SKM-1 (cell line): ENCODE measurements at regions not wholly inside any gene's neighbourhood (a gene's known extent, or its start where the extent isn't known, plus 50 kb on each side); places are given as distances from the start of the nearest gene placed in this dataset.

Source experiments
- DNase-seq: peaks from one replicate; lab custom pipeline; 2025; ENCODE audit not compliant: unreplicated experiment; lab: John Stamatoyannopoulos, UW

DNA sequence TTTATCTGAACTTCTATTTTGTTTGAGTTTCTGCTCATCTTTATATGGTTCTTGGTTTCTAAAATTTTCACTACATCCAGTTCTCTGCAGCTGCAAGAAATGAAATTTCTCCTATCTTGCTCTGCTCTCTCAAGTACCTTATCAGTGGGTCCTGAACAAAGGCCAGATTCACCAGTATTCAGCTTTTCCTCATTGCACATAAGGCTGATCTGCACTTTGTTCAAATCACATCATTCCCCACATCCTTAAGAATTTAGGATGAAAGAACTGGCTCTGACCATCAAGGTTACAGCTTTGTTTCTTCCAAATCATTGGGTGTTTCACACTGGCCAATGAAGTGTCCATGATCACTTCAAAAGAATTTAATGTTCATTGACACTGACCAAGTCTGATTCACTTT is 211.4 kb downstream of the GRIN2B start:
- DNase-seq: no peak

GRCh38 chr12:13769273-13769672 is 212.1 kb downstream of the GRIN2B start:
- DNase-seq: no peak

GRCh38 chr12:13764748-13765147 is 216.7 kb downstream of the GRIN2B start:
- no peak for DNase-seq

DNA sequence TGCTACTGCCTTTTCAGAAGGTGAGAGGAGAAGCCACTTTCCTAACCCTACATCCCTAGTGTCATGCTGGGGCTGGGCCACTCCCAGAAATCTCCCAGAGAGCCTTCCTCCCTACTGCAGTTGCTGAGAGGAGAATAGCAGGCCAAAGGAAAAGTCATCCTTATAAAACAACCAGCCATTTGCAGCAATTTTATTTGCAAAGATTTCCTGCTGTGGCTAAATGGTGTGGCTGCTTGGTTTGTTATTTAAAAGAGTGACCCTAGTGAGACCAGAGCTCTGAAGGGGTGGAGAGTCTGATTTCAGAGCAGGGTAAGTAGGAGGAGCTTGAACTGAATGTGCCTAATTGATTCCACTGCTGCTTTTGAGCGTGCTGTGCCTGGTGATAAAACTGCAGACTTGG is 232.0 kb downstream of the GRIN2B start:
- no peak for DNase-seq

GRCh38 chr12:13745111-13745860 is 236.1 kb downstream of the GRIN2B start:
- no peak for DNase-seq

DNA sequence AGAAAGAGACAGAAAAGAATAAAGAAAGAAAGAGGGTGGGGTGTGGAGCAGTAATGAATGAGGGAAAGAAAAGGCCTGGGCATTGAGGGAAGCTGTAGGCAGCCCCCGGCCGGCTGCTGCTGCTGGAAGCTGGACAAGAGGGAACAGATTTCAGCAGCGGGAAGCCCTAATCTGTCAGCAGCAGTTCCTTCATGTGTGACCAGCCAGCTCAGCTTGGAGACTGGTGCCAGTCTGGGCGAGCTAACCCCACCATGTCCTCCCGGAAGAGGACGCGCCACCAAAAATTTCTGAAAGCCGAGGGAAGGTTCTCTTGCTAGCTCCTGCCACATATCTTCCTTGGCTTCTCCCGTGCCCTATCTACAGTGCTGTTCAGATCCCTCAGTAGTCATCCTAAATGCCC is 236.8 kb downstream of the GRIN2B start:
- no peak for DNase-seq

DNA sequence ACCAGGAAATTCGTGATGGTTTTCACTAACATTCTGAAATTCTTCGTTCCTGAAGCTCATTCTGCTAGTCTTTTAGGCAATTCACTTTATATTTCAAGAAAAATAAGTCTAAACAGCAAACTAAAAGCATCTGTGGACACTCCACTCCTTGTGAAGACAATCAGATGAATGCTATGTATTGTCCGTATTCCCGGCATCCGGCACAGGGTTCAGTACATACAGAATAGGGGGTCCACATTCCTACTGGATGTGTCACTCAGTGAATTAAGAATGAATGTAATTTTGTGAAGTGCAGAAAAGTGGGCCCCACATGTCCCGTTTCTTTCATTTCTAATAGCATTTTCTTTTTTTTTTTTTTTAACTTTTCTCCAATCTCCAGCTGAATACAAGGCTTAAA is 241.3 kb downstream of the GRIN2B start:
- DNase-seq: no peak

DNA sequence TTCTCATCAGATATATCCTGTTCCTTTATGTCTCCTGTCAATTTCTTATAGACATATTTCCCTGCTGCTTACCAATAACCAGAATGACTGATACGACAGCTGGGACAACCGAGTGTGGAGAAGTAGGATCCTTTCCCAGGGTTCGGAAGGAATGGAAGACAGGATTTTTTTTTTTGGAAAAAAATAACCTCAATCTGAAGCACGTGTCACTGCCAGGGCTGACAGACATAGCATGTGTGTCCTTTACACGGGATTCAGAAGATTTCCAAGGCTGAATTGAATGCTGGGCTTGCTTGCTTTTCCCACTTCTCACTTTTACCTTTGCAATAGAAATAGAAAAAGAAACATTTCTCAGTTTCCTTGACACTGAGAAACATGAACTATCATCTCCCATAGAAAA is 245.7 kb downstream of the GRIN2B start:
- no peak for DNase-seq

- no peak for DNase-seq
Observed at GRCh38 chr12:13734584-13735152, 246.7 kb downstream of the GRIN2B start.

GRCh38 chr12:13727707-13728195 is 253.7 kb downstream of the GRIN2B start:
- DNase-seq: no peak

DNA sequence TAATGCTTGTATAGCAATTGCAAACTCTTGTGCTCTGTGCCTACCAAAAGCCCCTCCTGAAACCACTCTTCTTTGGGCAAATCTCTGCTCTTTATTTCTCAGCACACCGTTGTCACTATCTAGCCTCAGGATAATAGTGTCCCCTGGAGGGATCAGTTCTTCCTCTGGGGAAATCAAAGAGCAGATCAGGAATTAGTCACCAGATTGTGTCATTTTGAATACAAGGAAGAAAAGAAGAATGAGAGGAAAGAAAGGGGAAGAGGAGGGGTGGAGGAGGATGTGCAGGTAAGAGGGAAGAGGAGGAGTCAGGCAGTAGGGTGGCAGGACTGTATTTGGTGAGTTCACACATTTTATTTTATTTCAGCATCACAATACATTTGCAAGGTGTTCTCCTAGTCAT is 256.4 kb downstream of the GRIN2B start:
- DNase-seq: no peak

DNA sequence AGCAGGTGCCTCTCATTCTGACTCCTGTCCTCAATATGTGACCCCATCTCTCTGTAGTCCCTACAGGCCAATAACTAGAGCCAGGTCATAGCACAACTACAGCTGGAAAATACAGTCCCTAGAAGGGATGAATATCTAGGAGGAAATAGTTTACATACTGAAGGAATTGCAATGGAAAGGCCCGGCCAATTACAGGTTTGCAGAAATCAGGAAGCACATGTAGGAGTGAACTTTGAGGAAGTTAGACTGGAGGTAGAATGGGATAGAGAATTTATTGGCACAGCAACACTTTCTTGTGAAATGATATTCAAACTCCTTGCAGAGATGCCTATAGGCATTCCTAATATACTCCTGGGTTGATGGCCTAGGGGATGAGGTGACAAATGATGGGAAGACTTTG is 257.3 kb downstream of the GRIN2B start:
- DNase-seq: no peak

GRCh38 chr12:13719986-13720385 is 261.4 kb downstream of the GRIN2B start:
- no peak for DNase-seq

DNA sequence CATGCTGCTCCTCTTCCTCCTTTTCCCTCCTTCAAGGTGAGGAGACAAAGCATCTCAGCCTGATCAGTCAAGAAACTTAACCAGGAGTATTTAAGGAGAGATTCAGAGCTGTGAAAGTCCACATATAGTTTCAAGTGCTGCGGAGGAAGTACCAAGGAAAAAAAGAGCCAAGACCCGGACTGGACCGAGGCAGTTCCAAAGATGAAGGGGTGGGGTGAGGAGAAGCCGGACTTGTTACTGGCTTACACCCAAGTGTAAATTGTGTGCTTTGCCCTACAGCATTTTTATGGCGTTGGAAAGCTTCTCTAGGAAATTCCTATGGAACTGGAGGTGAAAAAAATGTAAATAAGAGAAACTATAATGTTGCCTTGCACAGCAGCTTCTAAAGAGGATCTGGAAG is 263.1 kb downstream of the GRIN2B start:
- no peak for DNase-seq

- no peak for DNase-seq
Observed at GRCh38 chr12:13716119-13716518, 265.3 kb downstream of the GRIN2B start.

- no peak for DNase-seq
Observed at GRCh38 chr12:13713556-13714410, 267.6 kb downstream of the GRIN2B start.

DNA sequence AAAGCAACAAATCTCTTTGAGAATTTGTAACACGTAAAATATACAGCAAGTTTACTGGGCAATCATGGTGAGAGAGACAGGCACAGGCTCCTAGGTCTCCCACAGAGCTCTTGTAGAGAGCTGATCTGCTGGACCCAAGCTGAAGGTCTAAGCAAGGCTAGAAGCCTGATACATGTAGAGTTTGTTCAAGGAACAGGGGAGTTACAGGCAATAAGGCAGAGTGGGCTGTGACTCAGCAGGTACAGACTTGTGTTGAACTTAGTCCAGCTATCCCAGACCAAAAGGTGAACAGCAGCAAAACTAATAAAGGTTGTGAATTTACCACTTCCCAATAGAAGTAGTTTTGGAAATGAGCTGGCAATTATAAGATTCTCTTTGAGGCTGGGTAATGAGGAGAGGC is 273.6 kb downstream of the GRIN2B start:
- no peak for DNase-seq

GRCh38 chr12:13702381-13702780 is 279.0 kb downstream of the GRIN2B start:
- no peak for DNase-seq

GRCh38 chr12:13701502-13701901 is 279.9 kb downstream of the GRIN2B start:
- DNase-seq: no peak

DNA sequence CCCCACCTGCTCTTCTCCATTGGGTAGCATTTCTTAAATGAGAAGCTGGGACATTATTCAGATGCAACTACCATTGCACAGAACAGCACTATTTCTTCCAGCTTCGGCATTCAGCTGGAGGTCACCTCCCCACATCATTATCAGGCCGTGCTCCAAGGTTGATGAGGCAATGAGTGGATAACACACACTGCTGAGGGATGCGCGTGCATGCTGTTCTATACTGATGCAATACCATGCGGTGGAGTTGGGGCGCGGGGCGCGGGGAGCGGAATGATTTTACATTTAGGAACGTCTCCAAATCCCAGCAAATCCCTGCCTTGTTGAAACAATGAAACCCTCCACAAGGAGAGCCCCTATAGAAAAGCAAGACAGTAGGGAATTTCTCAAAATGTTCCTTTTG is 283.4 kb downstream of the GRIN2B start:
- no peak for DNase-seq

GRCh38 chr12:13695781-13696180 is 285.6 kb downstream of the GRIN2B start:
- DNase-seq: no peak

- no peak for DNase-seq
Observed at GRCh38 chr12:13692332-13692731, 289.1 kb downstream of the GRIN2B start.
